Tibial nerve (tissue), 4 donors: ENCODE measurements at regions not wholly inside any gene's neighbourhood (a gene's known extent, or its start where the extent isn't known, plus 50 kb on each side); places are given as distances from the start of the nearest gene placed in this dataset.

Experiments
- CTCF ChIP-seq, 5 experiments: fragments of 200-600 bp in 3 of 5; fragments of 450-650 bp in 2 of 5; sonication (generic) in 3 of 5; IDR thresholded peaks; one replicate each; pipeline ENCODE4 v1.5.1; 2016 to 2019; ENCODE audit warnings: antibody characterized with exemption in 5 of 5, mild to moderate bottlenecking in 3 of 5, moderate library complexity in 2 of 5
- EP300 ChIP-seq, 2 donors: sonication (generic); formaldehyde crosslinking; IDR thresholded peaks; one replicate each; pipeline ENCODE4 v1.6.1; 2017; ENCODE audit warnings: antibody characterized with exemption in 2 of 2, mild to moderate bottlenecking in 1 of 2
- POLR2A ChIP-seq, 2 donors: fragments of 450-650 bp; IDR thresholded peaks; one replicate each; pipeline ENCODE4 v1.6.1; 2017; ENCODE audit warnings: antibody characterized with exemption in 2 of 2, mild to moderate bottlenecking in 2 of 2, moderate library complexity in 2 of 2

- no peak for TF ChIP-seq CTCF (IDR thresholded peaks at IDR 0.05)
- no peak for TF ChIP-seq POLR2A (IDR thresholded peaks at IDR 0.05)
- no peak for TF ChIP-seq EP300 (IDR thresholded peaks at IDR 0.05)
Observed at GRCh38 chr5:32909207-32909606, 198.1 kb downstream of the NPR3 start.
